Transverse colon (tissue), 3 donors: ENCODE measurements at regions not wholly inside any gene's neighbourhood (a gene's known extent, or its start where the extent isn't known, plus 50 kb on each side); places are given as distances from the start of the nearest gene placed in this dataset.

Experiments
- POLR2A ChIP-seq: fragments of 450-650 bp; IDR thresholded peaks from one replicate; pipeline ENCODE4 v1.6.1; 2016; ENCODE audit warnings: antibody characterized with exemption, mild to moderate bottlenecking, moderate library complexity
- TF ChIP-seq, protein P1 (sequence below), 5 experiments: fragments of 200-600 bp in 3 of 5; fragments of 450-650 bp in 2 of 5; sonication (generic) in 3 of 5; IDR thresholded peaks; 1 replicate in 2 of 5; 2 replicates in 3 of 5; pipeline ENCODE4 v1.5.1; 2016 to 2017; ENCODE audit warnings: antibody characterized with exemption in 5 of 5, inconsistent platforms in 3 of 5, mild to moderate bottlenecking in 2 of 5, moderate library complexity in 1 of 5

GRCh38 chr5:110335361-110336066 is 391.0 kb downstream of the TMEM232 start:
- TF ChIP-seq, protein P1, sequence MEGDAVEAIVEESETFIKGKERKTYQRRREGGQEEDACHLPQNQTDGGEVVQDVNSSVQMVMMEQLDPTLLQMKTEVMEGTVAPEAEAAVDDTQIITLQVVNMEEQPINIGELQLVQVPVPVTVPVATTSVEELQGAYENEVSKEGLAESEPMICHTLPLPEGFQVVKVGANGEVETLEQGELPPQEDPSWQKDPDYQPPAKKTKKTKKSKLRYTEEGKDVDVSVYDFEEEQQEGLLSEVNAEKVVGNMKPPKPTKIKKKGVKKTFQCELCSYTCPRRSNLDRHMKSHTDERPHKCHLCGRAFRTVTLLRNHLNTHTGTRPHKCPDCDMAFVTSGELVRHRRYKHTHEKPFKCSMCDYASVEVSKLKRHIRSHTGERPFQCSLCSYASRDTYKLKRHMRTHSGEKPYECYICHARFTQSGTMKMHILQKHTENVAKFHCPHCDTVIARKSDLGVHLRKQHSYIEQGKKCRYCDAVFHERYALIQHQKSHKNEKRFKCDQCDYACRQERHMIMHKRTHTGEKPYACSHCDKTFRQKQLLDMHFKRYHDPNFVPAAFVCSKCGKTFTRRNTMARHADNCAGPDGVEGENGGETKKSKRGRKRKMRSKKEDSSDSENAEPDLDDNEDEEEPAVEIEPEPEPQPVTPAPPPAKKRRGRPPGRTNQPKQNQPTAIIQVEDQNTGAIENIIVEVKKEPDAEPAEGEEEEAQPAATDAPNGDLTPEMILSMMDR (IDR thresholded peaks at IDR 0.05) = no peak
- no peak for TF ChIP-seq POLR2A
